AG04449 (cell line): ENCODE measurements at regions not wholly inside any gene's neighbourhood (a gene's known extent, or its start where the extent isn't known, plus 50 kb on each side); places are given as distances from the start of the nearest gene placed in this dataset.

ENCODE experiments used
- CTCF ChIA-PET: fragments of 350-600 bp; formaldehyde crosslinking; extraction: SDS; loops from one replicate; lab custom pipeline; 2021; ENCODE audit warnings: antibody characterized with exemption; lab: Yijun Ruan, JAX
- POLR2A ChIA-PET: fragments of 400-600, 350-600 bp; formaldehyde crosslinking; extraction: SDS; loops from one replicate; lab custom pipeline; 2020; ENCODE audit warnings: antibody characterized with exemption, inconsistent platforms; lab: Yijun Ruan, JAX
- DNase-seq: peaks from one replicate; pipeline ENCODE4 v3.0.0-alpha.2; 2010; ENCODE audit warnings: low read depth, low spot score
- H3K4me3 ChIP-seq: 2 replicates; pipeline ENCODE4 v1.5.1; 2011; ENCODE audit warnings: low read depth, mild to moderate bottlenecking, control low read depth, low read length
- TF ChIP-seq, protein P1 (sequence below): IDR thresholded peaks from one replicate; pipeline ENCODE4 v1.5.1; 2011; ENCODE audit warnings: mild to moderate bottlenecking, moderate library complexity, low read length, control low read depth, inconsistent platforms; ENCODE audit not compliant: insufficient read depth; ENCODE audit errors: missing control alignments

DNA sequence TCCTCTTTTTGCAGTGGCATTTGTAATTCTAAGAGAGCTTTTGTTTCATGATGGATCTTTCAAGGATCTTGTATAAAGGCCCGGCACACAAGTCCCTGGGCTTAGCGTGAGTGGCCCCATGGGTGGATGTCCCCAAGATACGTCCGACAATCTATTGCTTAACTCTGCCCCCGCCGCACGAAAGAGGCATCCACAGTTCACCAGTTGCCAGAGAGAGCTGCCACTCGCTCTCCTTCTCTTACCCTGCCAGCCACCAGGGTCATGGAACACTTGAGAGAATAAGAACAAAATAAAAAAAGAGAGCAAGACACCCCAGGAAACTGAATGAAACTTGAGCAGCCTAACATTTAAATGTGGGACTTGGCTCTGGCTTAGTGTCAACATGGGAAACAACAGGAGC lies 92.3 kb downstream of the CTAGE1 start:
- TF ChIP-seq, protein P1, sequence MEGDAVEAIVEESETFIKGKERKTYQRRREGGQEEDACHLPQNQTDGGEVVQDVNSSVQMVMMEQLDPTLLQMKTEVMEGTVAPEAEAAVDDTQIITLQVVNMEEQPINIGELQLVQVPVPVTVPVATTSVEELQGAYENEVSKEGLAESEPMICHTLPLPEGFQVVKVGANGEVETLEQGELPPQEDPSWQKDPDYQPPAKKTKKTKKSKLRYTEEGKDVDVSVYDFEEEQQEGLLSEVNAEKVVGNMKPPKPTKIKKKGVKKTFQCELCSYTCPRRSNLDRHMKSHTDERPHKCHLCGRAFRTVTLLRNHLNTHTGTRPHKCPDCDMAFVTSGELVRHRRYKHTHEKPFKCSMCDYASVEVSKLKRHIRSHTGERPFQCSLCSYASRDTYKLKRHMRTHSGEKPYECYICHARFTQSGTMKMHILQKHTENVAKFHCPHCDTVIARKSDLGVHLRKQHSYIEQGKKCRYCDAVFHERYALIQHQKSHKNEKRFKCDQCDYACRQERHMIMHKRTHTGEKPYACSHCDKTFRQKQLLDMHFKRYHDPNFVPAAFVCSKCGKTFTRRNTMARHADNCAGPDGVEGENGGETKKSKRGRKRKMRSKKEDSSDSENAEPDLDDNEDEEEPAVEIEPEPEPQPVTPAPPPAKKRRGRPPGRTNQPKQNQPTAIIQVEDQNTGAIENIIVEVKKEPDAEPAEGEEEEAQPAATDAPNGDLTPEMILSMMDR = no peak
- DNase-seq = no peak
- ChIA-PET CTCF (no interaction called here), POLR2A (no interaction called here)
- H3K4me3 ChIP-seq = no peak overlapping the region

DNA sequence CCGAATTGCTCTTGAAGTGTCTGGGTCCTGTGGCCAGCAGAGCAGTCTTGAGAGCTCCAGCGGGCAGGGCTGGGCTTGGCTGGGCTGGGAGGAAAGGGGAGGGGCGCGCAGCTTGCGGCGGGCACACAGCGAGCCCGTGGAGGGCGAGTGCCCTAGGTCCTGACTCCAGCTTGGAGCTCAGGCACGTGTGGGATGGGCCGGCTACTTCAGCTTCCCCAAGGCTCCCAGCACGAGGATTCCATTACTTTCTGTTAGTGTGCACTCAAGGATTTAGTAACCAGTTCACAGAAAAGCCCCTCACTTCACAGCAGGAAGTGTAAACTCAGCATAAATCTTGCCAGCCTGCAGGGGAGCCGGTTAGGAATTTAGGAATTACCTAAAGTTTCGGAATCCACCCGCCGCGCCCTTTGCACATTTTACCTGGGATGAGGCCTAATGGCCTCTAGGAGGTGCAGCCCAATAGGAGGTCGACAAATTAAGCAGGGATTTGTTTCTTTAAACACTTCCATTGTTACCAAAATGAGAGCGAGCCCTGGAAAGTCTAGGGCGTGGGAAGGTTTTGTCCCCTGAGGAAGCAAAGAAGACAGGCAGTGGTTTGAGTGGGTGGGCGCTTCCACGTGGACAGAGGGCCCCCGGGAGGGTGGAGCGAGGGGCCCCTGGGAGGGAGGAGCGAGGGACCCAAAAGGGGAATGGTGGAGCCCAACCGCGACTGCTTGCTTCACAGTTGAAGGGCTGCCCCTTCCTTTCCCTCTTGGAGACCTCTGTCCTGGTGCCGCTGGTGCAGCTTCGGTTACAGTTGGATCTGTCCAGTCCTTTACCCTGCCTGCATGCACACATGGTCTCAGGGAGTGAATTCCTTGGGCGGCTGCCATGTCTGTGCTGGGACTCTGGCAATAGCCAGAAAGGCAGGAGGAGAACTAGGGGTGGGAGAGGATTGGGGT lies 93.3 kb downstream of the CTAGE1 start:
- peak overlapping the region; percentile 29 for H3K4me3 ChIP-seq
- no peak for DNase-seq
- POLR2A ChIA-PET = no interaction called here
- CTCF ChIA-PET = interaction anchor here (0.7 to 0.8 kb wide), 2 partner anchors 8 to 9 kb away, joined by 3 to 4 read pairs; no protein-coding TSS in a partner anchor
- TF ChIP-seq, protein P1 = no peak

DNA sequence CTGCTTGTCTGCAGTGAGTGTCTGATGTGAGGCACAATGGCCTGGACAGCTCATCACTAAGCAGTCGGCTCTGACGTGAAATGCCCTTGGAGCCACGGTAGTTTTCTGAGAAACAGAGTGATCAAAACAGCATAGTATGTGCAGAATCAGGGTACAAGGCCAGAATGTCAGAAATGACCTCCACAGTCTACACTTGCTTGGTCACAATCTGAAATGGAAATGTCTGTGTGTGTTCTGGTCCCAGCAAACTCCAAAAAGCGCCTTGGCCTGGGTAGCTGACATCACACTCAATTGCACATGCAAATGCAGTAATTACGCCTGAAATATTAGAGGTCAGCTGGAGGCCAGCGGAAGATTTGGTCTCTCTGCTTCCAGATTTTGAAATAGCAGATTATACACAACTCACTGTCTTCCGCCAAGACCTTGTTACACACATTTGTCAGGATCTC lies 95.4 kb downstream of the CTAGE1 start:
- ChIA-PET CTCF (interaction anchor here (0.9 kb wide), 1 partner anchor 9 kb away, joined by 3 read pairs; no protein-coding TSS in a partner anchor), POLR2A (no interaction called here)
- no peak for DNase-seq
- TF ChIP-seq, protein P1 = no peak
- no peak overlapping the region for H3K4me3 ChIP-seq

DNA sequence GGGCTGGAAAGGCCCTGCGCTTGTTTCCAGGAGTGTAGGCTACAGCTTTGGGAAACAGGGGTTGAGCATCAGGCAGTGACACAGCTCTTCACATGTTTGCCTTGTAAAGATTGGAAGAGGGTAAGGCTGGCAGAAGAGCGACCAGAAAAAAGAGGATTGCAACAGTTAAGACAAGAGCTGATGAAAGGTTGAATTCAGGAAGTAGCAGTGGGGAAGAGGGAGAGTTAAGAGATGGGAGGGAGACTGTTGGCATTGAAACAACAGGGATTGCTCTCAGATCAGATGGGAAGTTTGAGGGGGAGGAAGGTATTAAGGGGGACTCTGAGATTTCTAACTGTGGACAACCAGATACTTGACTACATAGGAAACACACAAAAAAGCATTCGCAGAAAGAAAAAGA lies 96.9 kb downstream of the CTAGE1 start:
- ChIA-PET CTCF (interaction anchor here (1.0 to 1.1 kb wide), 3 partner anchors 8 to 242 kb away, joined by 3 to 4 read pairs (median 3); no protein-coding TSS in a partner anchor), POLR2A (no interaction called here)

DNA sequence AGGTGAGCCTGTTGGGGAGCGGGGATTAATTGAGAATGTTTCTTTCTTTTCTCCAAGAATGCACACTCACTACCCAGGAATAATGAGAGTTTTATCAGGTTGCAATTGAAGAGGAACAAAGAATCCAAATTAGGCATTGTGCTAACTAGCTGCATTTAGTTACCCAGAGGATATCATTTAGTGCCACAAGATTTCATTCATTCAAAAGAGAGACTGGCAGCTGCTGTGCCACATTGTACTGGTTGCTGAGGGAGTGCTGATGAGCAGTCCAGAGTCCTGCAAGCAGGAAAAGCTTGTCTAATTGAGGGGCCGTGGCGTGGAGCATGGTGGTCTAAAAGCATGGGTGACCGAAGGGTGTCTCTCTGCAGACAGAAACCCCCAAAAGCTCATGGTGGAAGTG lies 97.6 kb downstream of the CTAGE1 start:
- POLR2A ChIA-PET = no interaction called here
- CTCF ChIA-PET = interaction anchor here (1.0 to 1.1 kb wide), 2 partner anchors 12 to 243 kb away, joined by 3 read pairs; no protein-coding TSS in a partner anchor
- TF ChIP-seq, protein P1 = no peak
- DNase-seq = no peak
- H3K4me3 ChIP-seq = no peak overlapping the region

More for the DNA sequence above, 96.9 kb downstream of the CTAGE1 start:
- TF ChIP-seq, protein P1 = no peak
- no peak overlapping the region for H3K4me3 ChIP-seq
- DNase-seq = no peak
